ENCODE measurements at regions not wholly inside any gene's neighbourhood (a gene's known extent, or its start where the extent isn't known, plus 50 kb on each side); places are given as distances from the start of the nearest gene placed in this dataset.

DNA sequence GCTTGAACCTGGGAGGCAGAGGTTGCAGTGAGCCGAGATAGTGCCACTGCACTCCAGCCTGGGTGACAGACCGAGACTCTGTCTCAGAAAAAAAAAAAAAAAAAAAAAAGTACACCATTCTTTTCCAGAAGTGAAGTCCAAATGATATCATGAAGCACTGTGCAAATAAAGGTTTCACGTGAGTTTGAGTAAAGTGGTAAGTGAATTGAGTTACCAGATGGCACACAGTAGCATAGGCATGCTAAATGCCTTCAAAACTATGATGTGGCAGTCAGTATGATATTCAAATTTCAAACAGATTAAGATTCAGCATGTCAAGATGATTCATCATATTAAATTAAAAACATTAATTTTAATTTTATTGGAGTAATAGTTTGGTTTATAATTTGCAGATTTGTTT is 195.2 kb downstream of the TAF11L14 start:
- Histone ChIP-seq H3K9ac (ENCODE audit: low read length) (no peak overlapping the region), H3K27me3 (ENCODE audit: control insufficient read depth in 1 of 2, insufficient read depth in 2 of 2, low read length in 2 of 2) (no peaks in the 10 kb centered on the region), H3K4me3 (ENCODE audit: low read depth in 1 of 2, low read length in 2 of 2) (no peak overlapping the region), H3K27ac (ENCODE audit: low read depth, low read length) (no peak overlapping the region), H3K36me3 (ENCODE audit: insufficient read depth, low read length) (no peaks in the 10 kb centered on the region), H3K4me1 (ENCODE audit: insufficient read depth, low read length) (no peaks in the 10 kb centered on the region), H3K9me3 (ENCODE audit: low read length) (no peaks in the 10 kb centered on the region)

DNA sequence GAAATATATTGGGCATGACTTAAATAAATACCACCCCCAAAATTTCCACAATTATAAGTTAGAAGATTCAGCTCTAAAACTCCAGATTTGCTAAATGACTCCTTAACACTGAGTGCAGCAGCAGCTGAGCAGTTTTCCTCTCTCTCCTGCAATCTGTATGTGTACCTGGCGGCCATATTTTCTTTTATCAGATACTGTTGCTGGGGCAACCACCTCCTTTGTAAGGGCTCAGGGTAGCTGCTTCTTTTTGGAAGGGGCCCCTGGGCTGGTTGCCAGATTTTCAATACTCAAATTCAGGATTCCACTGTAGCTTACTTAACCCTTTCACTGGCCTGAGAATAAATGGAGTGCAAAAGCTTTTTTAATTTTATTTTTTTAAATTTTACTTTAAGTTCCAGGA is 197.0 kb downstream of the TAF11L14 start:
- Histone ChIP-seq H3K4me1 (ENCODE audit: insufficient read depth, low read length) (no peaks in the 10 kb centered on the region), H3K36me3 (ENCODE audit: insufficient read depth, low read length) (no peaks in the 10 kb centered on the region), H3K9ac (ENCODE audit: low read length) (no peak overlapping the region), H3K27me3 (ENCODE audit: control insufficient read depth in 1 of 2, insufficient read depth in 2 of 2, low read length in 2 of 2) (no peaks in the 10 kb centered on the region), H3K9me3 (ENCODE audit: low read length) (no peaks in the 10 kb centered on the region), H3K27ac (ENCODE audit: low read depth, low read length) (no peak overlapping the region), H3K4me3 (ENCODE audit: low read depth in 1 of 2, low read length in 2 of 2) (no peak overlapping the region)

DNA sequence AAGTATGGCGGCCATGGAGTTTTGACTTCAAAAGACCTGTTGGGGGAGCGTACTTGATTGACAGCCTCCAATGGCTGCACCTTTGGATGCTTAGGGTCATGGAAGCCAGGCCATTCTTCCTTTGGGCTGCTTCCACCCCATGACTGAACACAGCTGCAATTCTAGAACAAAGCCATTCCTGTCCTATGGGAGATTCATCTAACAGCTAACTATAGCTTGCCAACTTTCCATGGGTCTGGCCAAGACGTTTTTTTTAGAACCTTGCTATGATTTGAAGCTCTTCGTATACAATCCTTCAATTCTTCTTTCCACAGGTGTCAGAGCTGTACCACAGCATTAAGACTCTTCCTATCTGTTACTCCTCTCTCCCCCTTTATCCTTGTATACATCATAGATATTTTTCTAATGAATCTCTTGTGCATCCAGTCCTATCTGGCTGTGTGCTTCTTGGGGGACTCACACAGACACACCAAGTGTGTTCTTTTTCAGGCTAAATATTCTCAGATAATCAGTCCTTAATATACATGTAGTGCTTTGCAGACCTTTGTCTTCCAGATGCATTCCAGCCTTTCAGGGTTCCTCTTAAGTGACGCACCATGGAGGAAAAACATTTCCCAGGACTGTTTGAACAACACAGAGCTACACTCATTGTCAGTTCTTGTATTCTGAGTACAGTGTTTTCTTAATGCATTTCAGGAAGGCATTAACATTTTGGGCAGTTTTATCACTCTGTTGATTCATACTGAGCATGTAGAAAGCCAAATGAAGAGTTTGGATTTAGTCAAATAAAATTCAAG is 198.9 kb downstream of the TAF11L14 start:
- H3K4me3 ChIP-seq (ENCODE audit: low read depth in 1 of 2, low read length in 2 of 2), result no peak overlapping the region
- no peaks in the 10 kb centered on the region for H3K4me1 ChIP-seq (ENCODE audit: insufficient read depth, low read length)
- no peaks in the 10 kb centered on the region for H3K27me3 ChIP-seq (ENCODE audit: control insufficient read depth in 1 of 2, insufficient read depth in 2 of 2, low read length in 2 of 2)
- H3K9me3 ChIP-seq (ENCODE audit: low read length), result no peaks in the 10 kb centered on the region
- no peaks in the 10 kb centered on the region for H3K36me3 ChIP-seq (ENCODE audit: insufficient read depth, low read length)
- H3K9ac ChIP-seq (ENCODE audit: low read length), result no peak overlapping the region
- no peak overlapping the region for H3K27ac ChIP-seq (ENCODE audit: low read depth, low read length)

DNA sequence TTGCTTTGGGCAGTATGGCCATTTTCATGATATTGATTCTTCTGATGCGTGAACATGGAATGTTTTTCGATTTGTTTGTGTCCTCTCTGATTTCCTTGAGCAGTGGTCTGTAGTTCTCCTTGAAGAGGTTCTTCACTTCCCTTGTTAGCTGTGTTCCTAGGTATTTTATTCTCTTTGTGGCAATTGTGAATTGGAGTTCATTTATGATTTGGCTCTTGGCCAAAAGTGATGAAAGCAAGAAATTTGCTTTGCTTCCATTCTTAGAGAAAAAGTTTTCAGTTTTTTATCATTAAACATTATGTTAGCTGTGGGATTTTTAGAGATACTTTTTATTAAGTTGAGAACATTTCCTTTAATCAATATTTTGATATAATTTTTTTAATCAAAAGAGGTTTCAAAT is 203.5 kb downstream of the TAF11L14 start:
- Histone ChIP-seq H3K4me3 (ENCODE audit: low read depth in 1 of 2, low read length in 2 of 2) (no peak overlapping the region), H3K27me3 (ENCODE audit: control insufficient read depth in 1 of 2, insufficient read depth in 2 of 2, low read length in 2 of 2) (no peaks in the 10 kb centered on the region), H3K9ac (ENCODE audit: low read length) (no peak overlapping the region)

DNA sequence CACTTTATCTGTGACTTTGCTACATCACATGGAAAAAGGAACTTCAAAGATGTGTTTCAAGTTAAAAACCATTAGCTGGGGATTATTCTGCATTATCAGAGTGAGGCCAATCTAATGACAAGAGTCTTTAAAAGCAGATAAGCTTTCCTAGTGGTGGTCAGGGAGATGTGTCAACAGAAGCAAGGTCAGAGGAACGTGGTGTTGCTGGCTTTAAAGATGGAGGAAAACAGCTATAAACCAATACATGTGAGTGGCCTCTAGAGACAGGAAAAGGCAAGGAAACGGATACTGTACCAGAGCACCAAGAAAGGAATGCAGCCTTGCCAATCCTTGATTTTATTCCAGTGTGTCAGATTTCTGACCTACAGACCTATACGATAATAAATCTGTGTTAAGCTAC is 204.2 kb downstream of the TAF11L14 start:
- Histone ChIP-seq H3K4me3 (ENCODE audit: low read depth in 1 of 2, low read length in 2 of 2) (no peak overlapping the region), H3K27ac (ENCODE audit: low read depth, low read length) (no peak overlapping the region), H3K36me3 (ENCODE audit: insufficient read depth, low read length) (no peaks in the 10 kb centered on the region), H3K9me3 (ENCODE audit: low read length) (no peaks in the 10 kb centered on the region), H3K27me3 (ENCODE audit: control insufficient read depth in 1 of 2, insufficient read depth in 2 of 2, low read length in 2 of 2) (no peaks in the 10 kb centered on the region), H3K9ac (ENCODE audit: low read length) (no peak overlapping the region), H3K4me1 (ENCODE audit: insufficient read depth, low read length) (no peaks in the 10 kb centered on the region)

More for the DNA sequence above, 203.5 kb downstream of the TAF11L14 start:
- Histone ChIP-seq H3K36me3 (ENCODE audit: insufficient read depth, low read length) (no peaks in the 10 kb centered on the region), H3K27ac (ENCODE audit: low read depth, low read length) (no peak overlapping the region), H3K4me1 (ENCODE audit: insufficient read depth, low read length) (no peaks in the 10 kb centered on the region), H3K9me3 (ENCODE audit: low read length) (no peaks in the 10 kb centered on the region)

DNA sequence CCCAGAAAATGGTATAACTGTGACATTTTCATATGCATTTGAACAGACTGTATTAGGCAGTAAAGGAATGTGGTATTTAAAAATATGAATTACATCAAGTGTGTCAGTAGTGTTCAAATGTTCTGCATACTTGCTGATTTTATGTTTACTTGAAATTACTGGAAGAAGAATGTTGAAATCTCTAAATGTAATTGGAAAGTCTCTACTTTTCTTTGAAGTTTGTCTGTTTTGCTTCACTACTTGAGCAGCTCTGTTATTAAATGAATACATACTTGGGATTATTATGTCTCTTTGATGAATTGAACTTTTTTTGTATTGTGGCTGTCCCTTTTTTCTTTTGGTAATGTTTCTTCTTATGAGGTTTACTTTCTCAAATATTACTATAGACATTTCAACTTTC is 205.6 kb downstream of the TAF11L14 start:
- Histone ChIP-seq H3K4me3 (ENCODE audit: low read depth in 1 of 2, low read length in 2 of 2) (no peak overlapping the region), H3K27ac (ENCODE audit: low read depth, low read length) (no peak overlapping the region), H3K4me1 (ENCODE audit: insufficient read depth, low read length) (no peaks in the 10 kb centered on the region), H3K9ac (ENCODE audit: low read length) (no peak overlapping the region), H3K9me3 (ENCODE audit: low read length) (no peaks in the 10 kb centered on the region), H3K27me3 (ENCODE audit: control insufficient read depth in 1 of 2, insufficient read depth in 2 of 2, low read length in 2 of 2) (no peaks in the 10 kb centered on the region), H3K36me3 (ENCODE audit: insufficient read depth, low read length) (no peaks in the 10 kb centered on the region)

DNA sequence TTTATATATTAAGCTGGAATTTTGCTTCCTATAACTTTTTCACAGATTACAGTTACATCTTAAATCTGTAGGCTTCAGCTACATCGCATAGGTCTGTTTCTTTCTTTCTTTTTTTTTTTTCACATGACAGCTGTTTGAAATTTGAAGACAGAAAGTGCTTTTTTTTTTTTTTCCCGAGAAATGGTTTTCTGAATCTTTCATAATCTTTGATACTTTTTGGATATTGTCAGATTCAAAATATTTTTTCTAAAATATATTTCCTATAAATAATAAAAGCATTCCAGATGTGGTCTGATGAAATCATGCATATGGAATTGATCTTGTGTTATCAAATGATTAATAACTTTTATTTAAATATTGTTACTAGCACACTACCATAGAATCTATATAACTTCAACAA is 212.2 kb downstream of the TAF11L14 start:
- H3K27ac ChIP-seq (ENCODE audit: low read depth, low read length), result no peak overlapping the region
- H3K9ac ChIP-seq (ENCODE audit: low read length), result no peak overlapping the region
- no peaks in the 10 kb centered on the region for H3K36me3 ChIP-seq (ENCODE audit: insufficient read depth, low read length)
- H3K4me3 ChIP-seq (ENCODE audit: low read depth in 1 of 2, low read length in 2 of 2), result no peak overlapping the region
- no peaks in the 10 kb centered on the region for H3K9me3 ChIP-seq (ENCODE audit: low read length)
- no peaks in the 10 kb centered on the region for H3K4me1 ChIP-seq (ENCODE audit: insufficient read depth, low read length)
- H3K27me3 ChIP-seq (ENCODE audit: control insufficient read depth in 1 of 2, insufficient read depth in 2 of 2, low read length in 2 of 2), result no peaks in the 10 kb centered on the region

DNA sequence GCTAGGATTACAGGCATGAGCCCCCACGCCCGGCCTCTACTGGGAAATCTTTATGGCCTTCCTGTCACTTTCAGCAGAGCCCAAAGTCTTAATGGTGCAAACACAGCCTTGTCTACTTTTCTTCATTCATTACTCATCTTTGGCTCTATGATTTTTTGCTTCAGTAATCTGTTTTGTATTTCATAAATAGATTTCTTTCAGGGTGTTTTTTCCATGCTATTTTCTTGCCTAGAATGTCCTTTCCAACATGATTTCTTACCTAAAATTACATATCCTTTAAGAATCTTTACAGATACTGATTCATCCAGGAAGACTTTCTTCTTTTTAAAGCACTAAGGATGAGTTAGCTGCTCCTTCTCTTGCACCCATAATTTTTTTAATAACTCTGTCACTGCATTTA is 213.0 kb downstream of the TAF11L14 start:
- no peaks in the 10 kb centered on the region for H3K4me1 ChIP-seq (ENCODE audit: insufficient read depth, low read length)
- no peak overlapping the region for H3K9ac ChIP-seq (ENCODE audit: low read length)
- no peak overlapping the region for H3K4me3 ChIP-seq (ENCODE audit: low read depth in 1 of 2, low read length in 2 of 2)
- H3K27ac ChIP-seq (ENCODE audit: low read depth, low read length), result no peak overlapping the region
- H3K27me3 ChIP-seq (ENCODE audit: control insufficient read depth in 1 of 2, insufficient read depth in 2 of 2, low read length in 2 of 2), result no peaks in the 10 kb centered on the region
- H3K9me3 ChIP-seq (ENCODE audit: low read length), result no peaks in the 10 kb centered on the region
- H3K36me3 ChIP-seq (ENCODE audit: insufficient read depth, low read length), result no peaks in the 10 kb centered on the region

DNA sequence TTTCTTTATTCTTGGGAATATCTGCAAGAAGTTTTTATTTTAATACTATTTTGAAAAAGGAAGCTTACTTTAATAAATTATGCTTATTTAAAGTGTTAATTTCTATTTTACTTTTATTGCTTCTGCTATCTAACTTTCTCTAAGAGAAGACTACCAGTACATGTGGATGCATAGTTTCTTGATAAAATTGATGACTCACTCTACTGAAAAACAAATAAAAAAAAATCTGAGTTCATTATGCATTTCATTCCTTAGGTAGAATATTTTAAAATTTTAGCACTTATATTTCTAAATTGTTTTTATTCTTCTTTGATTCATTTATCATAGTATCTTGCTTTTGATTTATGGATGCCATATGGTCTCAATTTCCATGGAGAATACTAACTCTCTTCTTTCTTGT is 217.9 kb downstream of the TAF11L14 start:
- H3K36me3 ChIP-seq (ENCODE audit: insufficient read depth, low read length), result no peaks in the 10 kb centered on the region
- H3K4me3 ChIP-seq (ENCODE audit: low read depth in 1 of 2, low read length in 2 of 2), result no peak overlapping the region
- H3K4me1 ChIP-seq (ENCODE audit: insufficient read depth, low read length), result no peaks in the 10 kb centered on the region
- H3K9ac ChIP-seq (ENCODE audit: low read length), result no peak overlapping the region
- no peaks in the 10 kb centered on the region for H3K9me3 ChIP-seq (ENCODE audit: low read length)
- H3K27ac ChIP-seq (ENCODE audit: low read depth, low read length), result no peak overlapping the region
- no peaks in the 10 kb centered on the region for H3K27me3 ChIP-seq (ENCODE audit: control insufficient read depth in 1 of 2, insufficient read depth in 2 of 2, low read length in 2 of 2)

DNA sequence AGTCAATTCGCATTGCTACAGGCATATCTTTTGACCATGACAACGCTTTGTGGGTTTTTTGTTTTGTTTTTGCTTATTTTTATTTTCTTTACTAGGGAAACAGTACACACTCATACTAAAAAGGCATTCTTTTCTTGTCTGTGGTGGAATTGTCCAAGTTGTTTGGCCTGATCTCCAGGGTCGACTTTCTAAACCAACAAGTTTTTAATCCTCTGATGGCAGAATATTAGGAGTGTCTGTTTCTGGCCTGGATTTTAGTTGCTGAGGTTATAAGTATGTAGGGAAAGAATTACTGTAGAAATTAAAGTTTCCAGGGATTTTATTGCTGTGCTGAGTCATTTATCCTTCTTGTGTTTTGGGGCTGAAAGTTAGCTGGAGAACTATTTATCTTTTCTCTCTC is 218.5 kb downstream of the TAF11L14 start:
- Histone ChIP-seq H3K27ac (ENCODE audit: low read depth, low read length) (no peak overlapping the region), H3K36me3 (ENCODE audit: insufficient read depth, low read length) (no peaks in the 10 kb centered on the region), H3K4me3 (ENCODE audit: low read depth in 1 of 2, low read length in 2 of 2) (no peak overlapping the region), H3K9me3 (ENCODE audit: low read length) (no peaks in the 10 kb centered on the region), H3K4me1 (ENCODE audit: insufficient read depth, low read length) (no peaks in the 10 kb centered on the region), H3K9ac (ENCODE audit: low read length) (no peak overlapping the region), H3K27me3 (ENCODE audit: control insufficient read depth in 1 of 2, insufficient read depth in 2 of 2, low read length in 2 of 2) (no peaks in the 10 kb centered on the region)

DNA sequence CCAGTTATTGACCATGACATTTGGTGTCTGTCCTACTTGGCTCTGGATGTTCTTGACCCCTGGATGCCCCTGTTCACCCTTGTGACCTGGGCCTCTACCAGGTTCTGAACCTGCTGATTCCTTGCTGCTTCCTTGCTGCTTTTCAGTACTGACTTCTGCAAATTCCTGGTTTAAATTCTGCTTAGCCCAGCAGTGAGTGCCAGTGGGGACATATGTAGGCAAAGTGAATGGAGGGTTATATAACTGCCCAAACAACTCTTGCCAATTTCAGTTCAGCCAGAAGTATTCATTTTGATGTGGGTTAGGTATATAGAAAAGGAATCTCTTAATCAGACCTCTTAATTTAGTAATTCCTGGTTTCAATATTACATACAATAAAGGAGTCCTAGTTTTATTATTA is 220.6 kb downstream of the TAF11L14 start:
- Histone ChIP-seq H3K36me3 (ENCODE audit: insufficient read depth, low read length) (no peaks in the 10 kb centered on the region), H3K4me3 (ENCODE audit: low read depth in 1 of 2, low read length in 2 of 2) (no peak overlapping the region), H3K9ac (ENCODE audit: low read length) (no peak overlapping the region), H3K4me1 (ENCODE audit: insufficient read depth, low read length) (no peaks in the 10 kb centered on the region), H3K9me3 (ENCODE audit: low read length) (no peaks in the 10 kb centered on the region), H3K27ac (ENCODE audit: low read depth, low read length) (no peak overlapping the region), H3K27me3 (ENCODE audit: control insufficient read depth in 1 of 2, insufficient read depth in 2 of 2, low read length in 2 of 2) (no peaks in the 10 kb centered on the region)

DNA sequence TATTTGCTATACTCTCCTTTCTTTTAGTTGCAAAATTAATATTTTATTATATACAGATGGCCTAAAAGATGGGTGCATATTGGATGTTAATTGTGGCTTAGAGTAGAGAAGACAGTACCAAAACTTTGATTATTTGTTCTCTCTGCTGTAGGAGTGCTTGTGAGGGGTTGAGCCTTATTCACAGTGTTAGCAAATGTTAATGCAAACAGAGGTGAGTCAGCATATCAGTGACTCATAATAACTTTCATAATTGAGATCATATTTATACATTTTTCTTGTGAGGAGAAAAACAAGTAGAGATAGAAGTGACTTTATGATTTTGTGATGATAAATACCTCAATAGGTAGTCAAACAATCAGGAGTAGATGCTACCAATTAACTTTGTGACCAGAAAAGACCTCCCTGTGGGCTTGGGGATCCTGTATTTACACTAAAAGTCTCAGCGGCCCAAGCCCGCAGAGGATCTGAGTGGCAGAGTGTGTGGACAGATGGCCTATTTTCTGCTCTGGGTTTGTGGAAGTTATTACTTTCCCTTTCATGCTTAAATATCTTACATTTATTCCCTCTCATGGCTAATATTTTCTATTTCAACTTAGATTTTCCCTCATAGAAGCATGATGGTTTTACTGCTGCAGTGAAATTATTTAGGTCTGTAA is 226.5 kb downstream of the TAF11L14 start:
- Histone ChIP-seq H3K27ac (ENCODE audit: low read depth, low read length) (no peak overlapping the region), H3K4me3 (ENCODE audit: low read depth in 1 of 2, low read length in 2 of 2) (no peak overlapping the region), H3K9me3 (ENCODE audit: low read length) (no peaks in the 10 kb centered on the region)

More for the DNA sequence above, 226.5 kb downstream of the TAF11L14 start:
- H3K9ac ChIP-seq (ENCODE audit: low read length), result no peak overlapping the region
- no peaks in the 10 kb centered on the region for H3K36me3 ChIP-seq (ENCODE audit: insufficient read depth, low read length)
- H3K4me1 ChIP-seq (ENCODE audit: insufficient read depth, low read length), result no peaks in the 10 kb centered on the region
- H3K27me3 ChIP-seq (ENCODE audit: control insufficient read depth in 1 of 2, insufficient read depth in 2 of 2, low read length in 2 of 2), result no peaks in the 10 kb centered on the region

Data from muscle layer of colon (tissue), 2 donors.